ENCODE measurements at regions not wholly inside any gene's neighbourhood (a gene's known extent, or its start where the extent isn't known, plus 50 kb on each side); places are given as distances from the start of the nearest gene placed in this dataset.

- in situ Hi-C loops (cut with HindIII; ENCODE audit: low pct_unique_long_range_greater_than_20kb, low sequenced_read_pairs) = no loop called here
- H3K4me1 ChIP-seq (ENCODE audit: control insufficient read depth, insufficient read depth, low read length) = no peaks in the 10 kb centered on the region
- H3K4me3 ChIP-seq (ENCODE audit: low read depth in 2 of 2, low read length in 2 of 2) = no peak overlapping the region
- POLR2A ChIA-PET = no interaction called here
- no peaks in the 10 kb centered on the region for H3K36me3 ChIP-seq (ENCODE audit: control insufficient read depth, insufficient read depth, low read length)
- CTCF ChIA-PET = no interaction called here
- no peak overlapping the region for H3K27ac ChIP-seq (ENCODE audit: low read length)
- intact Hi-C loops (cut with micrococcal nuclease; ENCODE audit: unreplicated experiment) = no loop called here
- no peaks in the 10 kb centered on the region for H3K9me3 ChIP-seq (ENCODE audit: control insufficient read depth, insufficient read depth, low read depth, low read length)
- TF ChIP-seq SIN3A (IDR thresholded peaks at IDR 0.05; ENCODE audit: borderline replicate concordance, insufficient read depth, low read depth, low read length) = no peak
- no peak for TF ChIP-seq CTCF (IDR thresholded peaks at IDR 0.05)
- no peak for TF ChIP-seq TCF7L2 (IDR thresholded peaks at IDR 0.05; ENCODE audit: low read depth, low read length)
- no peak for TF ChIP-seq POLR2AphosphoS5 (IDR thresholded peaks at IDR 0.05; ENCODE audit: low read depth, low read length)
- TF ChIP-seq REST (IDR thresholded peaks at IDR 0.05; ENCODE audit: insufficient read depth in 1 of 2, low read depth in 2 of 2, low read length in 1 of 2) = no peak
- no peak for ATAC-seq
- no peak for DNase-seq (ENCODE audit: low read depth, low spot score)
- no peaks in the 10 kb centered on the region for H3K27me3 ChIP-seq (ENCODE audit: control insufficient read depth, insufficient read depth, low read length)
- no TSS peak for BruUV-seq (replicated peaks)
Observed at GRCh38 chr10:105697290-105697780, 1056.2 kb downstream of the SORCS3 start.

- in situ Hi-C loops (cut with HindIII; ENCODE audit: low pct_unique_long_range_greater_than_20kb, low sequenced_read_pairs) (no loop called here), intact Hi-C loops (cut with micrococcal nuclease; ENCODE audit: unreplicated experiment) (no loop called here)
- no TSS peak for BruUV-seq (replicated peaks)
- no peaks in the 10 kb centered on the region for H3K9me3 ChIP-seq (ENCODE audit: control insufficient read depth, insufficient read depth, low read depth, low read length)
- no peaks in the 10 kb centered on the region for H3K27me3 ChIP-seq (ENCODE audit: control insufficient read depth, insufficient read depth, low read length)
- H3K36me3 ChIP-seq (ENCODE audit: control insufficient read depth, insufficient read depth, low read length) = no peaks in the 10 kb centered on the region
- TF ChIP-seq CTCF (IDR thresholded peaks at IDR 0.05) = peak; percentile 18; the same call in 1 of the 2 replicates
- no peak for TF ChIP-seq REST (IDR thresholded peaks at IDR 0.05; ENCODE audit: insufficient read depth in 1 of 2, low read depth in 2 of 2, low read length in 1 of 2)
- TF ChIP-seq POLR2AphosphoS5 (IDR thresholded peaks at IDR 0.05; ENCODE audit: low read depth, low read length) = no peak
- ChIA-PET CTCF (no interaction called here), POLR2A (no interaction called here)
- no peak overlapping the region for H3K27ac ChIP-seq (ENCODE audit: low read length)
- ATAC-seq (no peak), DNase-seq (ENCODE audit: low read depth, low spot score) (no peak)
- H3K4me1 ChIP-seq (ENCODE audit: control insufficient read depth, insufficient read depth, low read length) = no peaks in the 10 kb centered on the region
- no peak overlapping the region for H3K4me3 ChIP-seq (ENCODE audit: low read depth in 2 of 2, low read length in 2 of 2)
Observed at GRCh38 chr10:105691811-105692210, 1050.7 kb downstream of the SORCS3 start.

All from Panc1 (cell line).